GM18519 (cell line): ENCODE measurements at regions not wholly inside any gene's neighbourhood (a gene's known extent, or its start where the extent isn't known, plus 50 kb on each side); places are given as distances from the start of the nearest gene placed in this dataset.
"Not testable (repeated sequence)": the region's sequence is repeated elsewhere in the genome, so short reads cannot be mapped to it uniquely, and the experiment has no call there.

Experiments used
- ATAC-seq: cut with Tn5 transposase; IDR thresholded peaks from one replicate; pipeline ENCODE4 v1.9.1; 2021; ENCODE audit warnings: mild to moderate bottlenecking, moderate library complexity; ENCODE audit not compliant: unreplicated experiment, low FRiP score

DNA sequence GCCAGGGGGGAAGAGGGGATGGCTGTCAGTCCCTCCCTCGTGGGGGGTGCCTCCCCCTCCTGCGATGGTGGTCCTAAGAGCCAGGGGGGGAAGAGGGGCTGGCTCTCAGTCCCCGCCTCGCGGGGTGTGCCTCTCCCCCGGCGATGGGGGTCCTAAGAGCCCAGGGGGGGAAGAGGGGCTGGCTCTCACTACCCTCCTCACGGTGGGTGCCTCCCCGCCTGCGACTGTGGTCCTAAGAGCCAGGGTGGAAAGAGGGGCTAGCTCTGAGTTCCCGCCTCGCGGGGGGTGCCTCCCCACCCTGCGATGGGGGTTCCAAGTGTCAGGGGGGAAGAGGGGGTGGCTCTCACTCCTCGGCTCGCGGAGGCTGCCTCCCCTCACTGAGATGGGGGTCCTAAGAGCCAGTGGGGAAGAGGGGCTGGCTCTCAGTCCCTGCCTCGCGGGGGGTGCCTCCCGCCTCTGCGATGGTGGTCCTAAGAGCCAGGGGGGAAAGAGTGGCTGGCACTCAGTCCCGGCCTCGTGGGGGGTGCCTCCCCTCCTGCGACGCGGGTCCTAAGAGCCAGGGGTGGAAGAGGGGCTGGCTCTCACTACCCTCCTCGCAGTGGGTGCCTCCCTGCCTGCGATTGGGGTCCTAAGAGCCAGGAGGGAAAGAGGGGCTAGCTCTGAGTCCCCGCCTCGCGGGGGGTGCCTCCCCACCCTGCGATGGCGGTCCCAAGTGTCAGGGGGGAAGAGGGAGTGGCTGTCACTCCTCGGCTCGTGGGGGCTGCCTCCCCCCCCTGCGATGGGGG, 2325.6 kb upstream of the PCDH20 start:
- no peak for ATAC-seq

GRCh38 chr13:63739112-63739735, 2323.6 kb upstream of the PCDH20 start:
- not testable (repeated sequence) for ATAC-seq

DNA sequence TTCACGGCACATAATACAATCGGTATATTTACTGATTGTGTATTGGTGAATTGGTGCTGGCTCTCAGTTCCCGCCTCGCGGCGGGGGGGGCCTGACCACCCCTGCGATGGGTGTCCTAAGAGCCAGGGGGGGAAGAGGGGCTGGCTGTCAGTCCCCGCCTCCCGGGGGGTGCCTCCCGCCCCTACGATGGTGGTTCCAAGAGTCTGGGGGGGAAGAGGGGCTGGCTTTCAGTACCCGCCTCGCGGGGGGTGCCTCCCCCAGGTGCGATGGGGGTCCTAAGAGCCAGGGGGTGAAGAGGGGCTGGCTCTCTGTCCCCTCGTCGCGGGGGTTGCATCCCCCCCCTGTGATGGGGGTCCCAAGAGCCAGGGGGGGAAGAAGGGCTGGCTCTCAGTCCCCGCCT, 2321.8 kb upstream of the PCDH20 start:
- no peak for ATAC-seq

DNA sequence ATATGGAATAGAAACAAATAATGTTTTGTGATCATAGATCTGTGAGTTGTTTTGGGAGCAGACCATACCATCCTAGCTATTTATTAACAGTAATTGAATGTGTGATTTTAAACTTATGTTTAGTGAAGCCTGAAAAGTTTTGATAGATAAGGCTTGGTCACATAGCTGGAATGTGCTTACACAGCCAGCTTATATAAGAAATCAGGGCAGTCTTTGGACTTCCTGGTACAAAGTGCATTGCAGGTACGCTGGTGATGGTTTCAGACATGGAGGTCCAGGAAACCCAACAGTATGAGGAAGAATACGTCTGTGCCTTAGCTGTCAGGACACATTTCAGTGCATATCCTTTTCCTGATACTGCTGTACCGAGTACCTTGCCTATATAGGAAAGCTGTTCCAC, 2316.2 kb upstream of the PCDH20 start:
- ATAC-seq = no peak

GRCh38 chr13:63712159-63712558, 2296.5 kb upstream of the PCDH20 start:
- not testable (repeated sequence) for ATAC-seq

GRCh38 chr13:63706751-63707150, 2291.1 kb upstream of the PCDH20 start:
- ATAC-seq = no peak

DNA sequence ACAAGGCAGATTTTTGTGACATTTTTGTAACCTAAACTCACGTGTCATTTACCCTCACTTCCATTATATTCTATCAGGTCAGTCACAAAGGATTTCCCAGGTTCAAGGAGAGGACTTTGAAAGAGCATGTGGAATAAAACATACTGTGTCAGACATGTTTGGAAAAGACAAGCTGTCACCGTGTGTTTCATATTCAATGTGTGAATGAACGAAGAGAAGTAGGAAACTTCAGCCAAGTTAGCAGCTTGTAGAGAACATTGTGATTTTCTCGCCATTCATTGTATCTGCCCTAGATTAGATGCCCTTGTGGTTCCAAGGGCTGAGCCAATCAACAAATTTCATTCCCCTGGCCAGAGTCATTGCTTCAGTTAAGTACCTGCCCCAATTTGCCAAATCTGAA, 2288.9 kb upstream of the PCDH20 start:
- no peak for ATAC-seq

- ATAC-seq = no peak
Observed at GRCh38 chr13:63700350-63700749, 2284.7 kb upstream of the PCDH20 start.

- no peak for ATAC-seq
Observed at GRCh38 chr13:63699948-63700347, 2284.3 kb upstream of the PCDH20 start.

DNA sequence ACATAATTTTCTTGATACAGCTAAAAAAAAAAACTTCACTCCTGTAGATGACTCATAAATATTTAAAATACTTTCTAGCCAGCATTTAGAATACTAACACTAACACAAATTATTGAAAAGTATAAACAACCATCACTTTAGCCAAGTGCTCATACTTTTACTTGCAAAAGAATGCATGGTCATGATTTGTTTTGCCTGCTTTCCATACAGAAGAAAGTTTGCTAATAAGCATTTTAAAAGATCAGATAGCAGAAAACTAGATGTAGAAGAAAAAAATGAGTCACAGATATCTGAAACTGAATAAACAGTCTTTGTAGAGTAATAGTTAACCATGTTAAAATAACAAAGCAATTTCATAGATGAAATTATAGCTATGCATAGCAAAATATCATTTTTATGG, 2280.4 kb upstream of the PCDH20 start:
- no peak for ATAC-seq

DNA sequence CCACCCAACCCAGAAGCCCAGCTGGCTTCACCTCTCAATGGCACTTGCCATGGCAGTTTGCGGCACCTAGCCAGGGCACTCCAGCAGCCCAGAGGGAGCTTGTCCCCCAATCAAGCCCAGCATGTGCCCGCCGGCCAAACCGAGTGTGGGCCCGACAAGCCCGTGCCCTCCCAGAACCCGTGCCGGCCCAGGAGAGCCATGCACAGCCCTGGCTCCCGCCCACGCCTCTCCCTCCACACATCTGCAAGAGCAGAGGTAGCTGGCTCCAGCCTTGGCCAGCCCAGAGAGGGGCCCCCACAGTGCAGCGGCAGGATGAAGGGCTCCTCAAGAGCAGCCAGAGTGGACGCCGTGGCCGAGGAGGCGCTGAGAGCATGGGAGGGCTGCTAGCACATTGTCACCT, 2278.0 kb upstream of the PCDH20 start:
- no peak for ATAC-seq

- no peak for ATAC-seq
Observed at GRCh38 chr13:63691474-63691873, 2275.8 kb upstream of the PCDH20 start.

DNA sequence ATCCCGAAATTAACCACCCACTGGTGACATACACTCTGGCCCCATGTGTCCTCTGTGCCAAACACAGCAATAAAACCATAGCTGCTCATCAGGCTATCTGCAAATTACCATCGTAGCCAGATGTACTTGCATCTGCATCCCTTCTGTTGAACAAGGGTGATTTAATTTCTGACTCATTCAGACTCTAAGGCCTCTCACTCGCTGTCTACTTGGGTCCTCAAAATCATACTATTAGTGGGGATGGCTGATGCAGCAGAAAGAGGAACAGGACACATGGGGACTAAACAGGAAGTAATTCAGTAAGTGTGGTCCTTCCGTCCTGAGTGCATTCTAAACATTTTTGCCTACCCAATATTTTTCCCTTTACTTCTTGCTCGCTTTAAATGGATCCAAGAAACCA, 2275.0 kb upstream of the PCDH20 start:
- ATAC-seq = no peak

GRCh38 chr13:63684822-63685221, 2269.2 kb upstream of the PCDH20 start:
- ATAC-seq = no peak

GRCh38 chr13:63680704-63681103, 2265.1 kb upstream of the PCDH20 start:
- no peak for ATAC-seq

DNA sequence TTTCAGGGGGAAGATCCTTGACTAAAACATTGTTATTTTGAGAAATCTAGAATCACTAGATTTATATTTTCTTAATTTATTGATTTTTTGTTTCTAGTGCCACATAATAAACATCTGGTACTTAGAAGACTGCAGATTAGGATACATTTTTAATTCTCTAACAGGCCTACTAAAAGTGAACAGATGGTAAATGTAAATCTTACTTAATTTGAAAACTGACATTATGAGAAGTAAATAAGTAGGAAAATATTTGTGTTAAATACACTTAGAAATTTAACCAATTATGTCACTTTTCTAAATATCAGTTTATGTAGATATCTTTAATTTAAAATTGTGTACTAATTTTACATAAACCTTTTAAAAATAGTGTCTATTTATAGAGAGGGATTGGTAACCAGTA, 2255.6 kb upstream of the PCDH20 start:
- no peak for ATAC-seq

DNA sequence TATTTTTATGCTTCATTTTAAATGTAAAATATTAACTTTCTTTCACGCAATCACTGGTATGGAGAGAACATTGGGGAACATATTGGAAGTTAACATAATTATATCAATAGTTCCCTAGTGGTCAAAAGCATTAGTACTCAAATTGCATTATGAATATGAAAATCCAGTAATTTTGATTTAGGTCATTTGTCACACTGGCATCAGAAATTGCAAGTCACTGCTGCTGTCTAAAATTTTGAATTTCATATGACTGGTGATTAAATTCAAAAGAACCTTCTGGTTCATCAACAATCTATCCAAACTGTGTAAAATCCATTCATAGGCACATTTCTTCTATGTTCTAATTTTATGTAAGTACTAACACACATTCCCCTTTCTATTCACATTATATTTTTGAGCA, 2235.7 kb upstream of the PCDH20 start:
- no peak for ATAC-seq

DNA sequence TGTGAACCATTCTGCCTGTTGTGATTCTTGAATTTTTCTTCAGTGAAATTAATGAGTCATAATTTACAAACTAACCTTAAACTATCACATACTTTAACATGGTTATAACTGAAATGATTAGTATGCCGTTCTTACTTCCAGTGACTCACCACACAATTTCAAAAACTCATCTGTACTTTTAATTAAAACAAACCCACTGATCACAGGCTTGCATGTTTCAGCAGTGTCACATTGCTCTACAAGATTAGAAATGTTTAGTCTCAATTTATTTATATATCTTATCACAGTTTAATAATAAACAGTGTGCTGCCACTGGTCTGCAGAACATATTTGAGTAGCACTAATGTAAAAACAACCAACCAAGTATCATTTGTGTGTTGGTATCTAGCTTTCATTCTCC, 2227.9 kb upstream of the PCDH20 start:
- ATAC-seq = no peak

DNA sequence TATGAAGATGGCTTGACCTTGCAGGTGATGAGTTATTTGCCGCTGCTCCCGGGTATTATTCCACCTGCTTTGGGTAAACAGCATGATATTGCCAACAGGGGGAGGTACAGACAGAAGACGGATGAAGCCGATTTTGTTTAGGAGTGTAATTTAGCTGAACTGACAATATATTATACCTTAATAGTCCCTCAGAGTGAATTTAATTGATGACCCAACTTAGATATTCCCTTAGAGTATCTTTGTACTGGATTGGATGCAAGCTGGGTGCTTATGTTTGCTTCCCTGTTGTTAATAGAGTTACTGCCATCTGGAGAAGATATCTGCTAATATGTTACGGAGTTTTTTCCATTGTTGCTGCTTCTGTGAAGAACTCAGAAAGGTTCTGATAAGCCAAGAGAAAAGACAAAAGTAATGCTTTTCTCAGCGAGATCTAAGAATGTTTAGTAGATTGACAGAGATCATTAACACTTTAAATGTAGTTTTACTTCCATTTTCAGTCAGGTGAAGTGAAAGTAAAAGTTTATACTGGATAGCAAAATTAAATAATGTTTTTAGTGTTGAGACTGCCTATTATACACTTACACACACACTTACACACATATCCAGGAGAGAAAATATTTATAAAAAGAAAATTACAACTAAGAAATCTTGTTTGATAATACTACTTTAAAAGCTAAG, 2220.8 kb upstream of the PCDH20 start:
- ATAC-seq = peak; percentile 57

DNA sequence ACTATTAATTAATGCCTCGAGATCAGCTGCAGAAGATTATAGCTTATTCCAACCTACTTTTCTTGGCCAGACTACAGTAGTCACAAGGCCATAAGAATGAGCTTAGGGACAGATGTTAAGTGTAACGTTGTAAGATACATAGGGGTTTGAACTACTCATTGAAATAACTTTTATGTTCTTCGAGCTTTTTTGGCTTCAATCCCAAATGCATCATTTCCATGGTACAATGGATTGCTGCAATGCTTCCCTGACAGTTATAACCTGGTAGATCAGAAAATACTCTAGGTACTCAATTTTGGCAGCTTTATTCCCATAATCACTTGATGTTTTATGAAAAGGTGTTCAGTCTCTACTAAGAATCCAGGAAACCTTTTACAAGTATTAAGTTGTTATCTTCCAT, 2216.7 kb upstream of the PCDH20 start:
- no peak for ATAC-seq

GRCh38 chr13:63631006-63631405, 2215.4 kb upstream of the PCDH20 start:
- ATAC-seq = no peak

- no peak for ATAC-seq
Observed at GRCh38 chr13:63629591-63629990, 2213.9 kb upstream of the PCDH20 start.
